Natural killer cell (primary cell): ENCODE measurements at regions not wholly inside any gene's neighbourhood (a gene's known extent, or its start where the extent isn't known, plus 50 kb on each side); places are given as distances from the start of the nearest gene placed in this dataset.

Experiments
- ATAC-seq, 3 donors: fragments of 150-1000 bp in 2 of 3; fragments of 200-7000 bp in 1 of 3; cut with Tn5 transposase; 1 replicate in 1 of 3; 2 replicates in 2 of 3; pipeline ENCODE4 v1.10.0; 2021; ENCODE audit warnings: mild to moderate bottlenecking in 2 of 3, moderate library complexity in 2 of 3
- DNase-seq, 2 donors: peaks; one replicate each; pipeline versions ENCODE4 v3.0.0 to v3.0.0-alpha.2; 2013 to 2021; ENCODE audit warnings: mixed read lengths in 1 of 2
- H3K27ac ChIP-seq: one replicate; pipeline ENCODE4 v1.5.1; 2013; ENCODE audit warnings: mild to moderate bottlenecking, low read length
- H3K27me3 ChIP-seq: one replicate; pipeline ENCODE4 v1.6.1; 2013; ENCODE audit warnings: low read length; ENCODE audit not compliant: control insufficient read depth, insufficient read depth
- H3K36me3 ChIP-seq: one replicate; pipeline ENCODE4 v1.6.1; 2013; ENCODE audit warnings: low read length; ENCODE audit not compliant: control insufficient read depth, insufficient read depth
- H3K4me1 ChIP-seq: one replicate; pipeline ENCODE4 v1.6.1; 2013; ENCODE audit warnings: low read length; ENCODE audit not compliant: control insufficient read depth, insufficient read depth
- H3K4me3 ChIP-seq: one replicate; pipeline ENCODE4 v1.5.1; 2013; ENCODE audit warnings: low read length
- H3K9me3 ChIP-seq: one replicate; pipeline ENCODE4 v1.6.1; 2013; ENCODE audit warnings: low read length; ENCODE audit not compliant: control insufficient read depth, insufficient read depth
- H3K27ac Mint-ChIP-seq, 2 donors: one replicate each; pipeline ENCODE4 v1.8.0; 2022; ENCODE audit warnings: mild to moderate bottlenecking in 2 of 2, mixed read lengths in 2 of 2, moderate library complexity in 1 of 2
- H3K27me3 Mint-ChIP-seq, 2 donors: one replicate each; pipeline ENCODE4 v1.8.0; 2022; ENCODE audit warnings: low read depth in 2 of 2, mixed read lengths in 2 of 2
- H3K36me3 Mint-ChIP-seq: one replicate; pipeline ENCODE4 v1.8.0; 2022; ENCODE audit warnings: mixed read lengths
- H3K4me1 Mint-ChIP-seq, 2 donors: one replicate each; pipeline ENCODE4 v1.8.0; 2022; ENCODE audit warnings: mixed read lengths in 2 of 2
- H3K4me3 Mint-ChIP-seq: one replicate; pipeline ENCODE4 v1.8.0; 2022; ENCODE audit warnings: mild to moderate bottlenecking, moderate library complexity, mixed read lengths
- H3K9me3 Mint-ChIP-seq, 2 donors: one replicate each; pipeline ENCODE4 v1.8.0; 2022; ENCODE audit warnings: mixed read lengths in 2 of 2
- CTCF ChIP-seq: fragments of 200-600 bp; IDR thresholded peaks from one replicate; pipeline ENCODE4 v1.8.0; 2022; ENCODE audit warnings: antibody characterized with exemption
- WGBS: methylation state at CpG from one replicate; pipeline ENCODE4 v1.1.7; 2013; ENCODE audit warnings: missing lambda C conversion rate; ENCODE audit not compliant: insufficient coverage; 5-methylcytosine and 5-hydroxymethylcytosine counted together
- intact Hi-C: fragments of 100-400 bp; cut with micrococcal nuclease; formaldehyde crosslinking; loops from one replicate; pipeline ENCODE4 v1.14.2; 2022

DNA sequence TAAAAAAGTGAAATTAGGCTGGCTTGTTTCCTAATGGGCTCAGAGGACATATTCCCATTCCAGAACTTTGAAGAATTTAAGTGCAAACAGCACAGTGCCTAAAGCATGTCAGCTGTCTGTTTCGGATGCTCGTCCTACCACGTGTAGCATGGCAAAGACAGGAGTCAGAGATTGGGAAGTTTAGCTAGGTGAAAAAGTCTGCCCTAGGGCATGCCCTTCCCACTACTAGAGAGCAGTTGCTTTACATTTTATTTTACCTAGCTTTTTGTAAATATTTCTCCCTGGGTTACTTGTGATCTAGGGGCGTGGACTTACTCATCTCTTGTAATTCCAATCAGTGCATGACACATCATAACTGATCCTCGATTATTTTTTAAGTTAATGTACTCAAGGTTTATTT, 111.1 kb downstream of the LMO4 start:
- no peak for TF ChIP-seq CTCF
- Histone ChIP-seq H3K9me3 (peaks cover 2% of the 10 kb centered on the region), H3K27me3 (no peaks in the 10 kb centered on the region), H3K36me3 (no peaks in the 10 kb centered on the region), H3K4me1 (no peaks in the 10 kb centered on the region), H3K27ac (no peak overlapping the region), H3K4me3 (no peak overlapping the region)
- no peak for DNase-seq
- Mint-ChIP-seq H3K27ac (no peak overlapping the region), H3K4me1 (peaks cover 0 to 5% of the 10 kb centered on the region in 2 donors), H3K27me3 (peaks cover 0 to 2% of the 10 kb centered on the region in 2 donors), H3K36me3 (no peaks in the 10 kb centered on the region), H3K9me3 (peaks cover 4% of the 10 kb centered on the region in 2 donors), H3K4me3 (no peak overlapping the region)
- WGBS = 93% methylated on average over 4 of the region's 5 CpGs
- no peak for ATAC-seq
- intact Hi-C loops = no loop called here

DNA sequence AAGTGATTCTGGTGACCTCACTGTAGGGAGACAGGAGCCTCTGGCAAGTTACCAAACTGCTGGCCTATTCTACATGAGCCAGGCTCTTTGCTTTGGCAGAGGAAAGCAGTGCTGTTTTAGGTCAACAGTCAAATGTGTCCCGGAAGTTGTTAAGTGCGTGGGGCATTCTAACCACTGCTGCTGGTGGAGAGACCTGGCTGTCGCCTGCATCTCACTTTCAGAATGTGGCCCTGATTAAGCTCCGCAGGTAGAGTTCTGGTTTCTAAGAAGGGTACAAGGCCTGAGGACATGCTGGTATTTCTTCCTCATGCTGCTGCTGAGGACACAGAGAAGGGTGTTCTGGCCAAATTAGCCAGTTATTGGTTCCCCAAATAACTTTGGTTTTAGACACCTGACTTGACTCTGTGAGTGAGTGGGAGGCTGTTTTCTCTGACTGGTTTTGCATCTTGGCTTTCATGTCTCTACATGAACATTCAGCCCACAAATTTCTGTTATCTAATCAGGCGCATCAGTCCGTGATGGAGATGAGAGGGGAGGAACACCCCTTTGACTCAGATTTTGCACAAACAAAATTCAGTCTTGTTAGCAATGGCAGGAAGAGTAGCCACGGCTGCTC, 120.8 kb downstream of the LMO4 start:
- Mint-ChIP-seq H3K27ac (peak overlapping the region; percentile 34 to 63), H3K27me3 (no peaks in the 10 kb centered on the region), H3K4me3 (no peak overlapping the region), H3K36me3 (no peaks in the 10 kb centered on the region), H3K9me3 (peaks cover 0 to 3% of the 10 kb centered on the region in 2 donors), H3K4me1 (peaks cover 9 to 14% of the 10 kb centered on the region in 2 donors)
- WGBS = 37% methylated on average over 7 of the region's 7 CpGs
- Histone ChIP-seq H3K27me3 (no peaks in the 10 kb centered on the region), H3K4me3 (no peak overlapping the region), H3K9me3 (peaks cover 2% of the 10 kb centered on the region), H3K4me1 (peaks cover 8% of the 10 kb centered on the region), H3K36me3 (no peaks in the 10 kb centered on the region), H3K27ac (peak overlapping the region; percentile 24)
- DNase-seq = peak in 1 of 2 donors; percentile 36
- peak in 2 of 3 donors; percentile 39 to 70 for ATAC-seq
- TF ChIP-seq CTCF = no peak
- intact Hi-C loops = no loop called here

- Histone ChIP-seq H3K27me3 (no peaks in the 10 kb centered on the region), H3K4me1 (peaks cover 8% of the 10 kb centered on the region), H3K9me3 (no peaks in the 10 kb centered on the region), H3K27ac (no peak overlapping the region), H3K36me3 (no peaks in the 10 kb centered on the region), H3K4me3 (no peak overlapping the region)
- peaks cover 9 to 14% of the 10 kb centered on the region in 2 donors for H3K4me1 Mint-ChIP-seq
- ATAC-seq (no peak), DNase-seq (peak in 1 of 2 donors; percentile 2)
- no peaks in the 10 kb centered on the region for H3K9me3 Mint-ChIP-seq
- H3K27me3 Mint-ChIP-seq = no peaks in the 10 kb centered on the region
- H3K27ac Mint-ChIP-seq = peak overlapping the region in 1 of 2 donors; percentile 63
- H3K36me3 Mint-ChIP-seq = no peaks in the 10 kb centered on the region
- no peak overlapping the region for H3K4me3 Mint-ChIP-seq
- no peak for TF ChIP-seq CTCF
- WGBS = 92% methylated on average over 3 of the region's 5 CpGs
- intact Hi-C loops = no loop called here
Observed at GRCh38 chr1:87450136-87450535, 121.5 kb downstream of the LMO4 start.

- peaks cover 8% of the 10 kb centered on the region for H3K4me1 ChIP-seq
- Mint-ChIP-seq H3K36me3 (no peaks in the 10 kb centered on the region), H3K27me3 (no peaks in the 10 kb centered on the region), H3K9me3 (no peaks in the 10 kb centered on the region), H3K4me1 (peaks cover 9 to 14% of the 10 kb centered on the region in 2 donors), H3K27ac (no peak overlapping the region), H3K4me3 (no peak overlapping the region)
- no peak overlapping the region for H3K27ac ChIP-seq
- ATAC-seq (no peak), DNase-seq (peak in 1 of 2 donors; percentile 47)
- no peak for TF ChIP-seq CTCF
- no peak overlapping the region for H3K4me3 ChIP-seq
- intact Hi-C loops = no loop called here
- no peaks in the 10 kb centered on the region for H3K9me3 ChIP-seq
- no peaks in the 10 kb centered on the region for H3K36me3 ChIP-seq
- no peaks in the 10 kb centered on the region for H3K27me3 ChIP-seq
- 88% methylated on average over 8 of the region's 8 CpGs for WGBS
Observed at GRCh38 chr1:87450615-87451209, 122.0 kb downstream of the LMO4 start.
